ENCODE measurements at regions not wholly inside any gene's neighbourhood (a gene's known extent, or its start where the extent isn't known, plus 50 kb on each side); places are given as distances from the start of the nearest gene placed in this dataset.

DNA sequence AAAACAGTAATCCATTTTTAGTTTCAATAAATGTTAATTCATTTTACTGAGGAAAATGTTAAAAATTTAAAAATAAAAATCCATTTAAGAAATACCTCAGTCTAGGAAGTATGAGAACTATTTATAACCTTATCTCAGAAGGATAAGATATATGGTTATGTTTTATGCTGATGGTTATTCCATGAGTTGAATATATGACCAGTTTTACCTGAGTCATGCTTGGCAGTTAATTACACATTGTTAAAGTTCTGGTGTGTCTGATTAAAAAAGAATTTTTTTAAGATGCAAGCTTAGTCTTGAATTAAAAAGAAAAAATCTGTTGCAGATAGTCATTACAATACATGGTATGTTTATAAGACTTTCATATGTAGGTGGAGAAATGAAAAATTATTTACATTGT, 191.7 kb downstream of the ARL4A start:
- DNase-seq (ENCODE audit: insufficient read length, low spot score) (no peak), FAIRE-seq (no peak)

DNA sequence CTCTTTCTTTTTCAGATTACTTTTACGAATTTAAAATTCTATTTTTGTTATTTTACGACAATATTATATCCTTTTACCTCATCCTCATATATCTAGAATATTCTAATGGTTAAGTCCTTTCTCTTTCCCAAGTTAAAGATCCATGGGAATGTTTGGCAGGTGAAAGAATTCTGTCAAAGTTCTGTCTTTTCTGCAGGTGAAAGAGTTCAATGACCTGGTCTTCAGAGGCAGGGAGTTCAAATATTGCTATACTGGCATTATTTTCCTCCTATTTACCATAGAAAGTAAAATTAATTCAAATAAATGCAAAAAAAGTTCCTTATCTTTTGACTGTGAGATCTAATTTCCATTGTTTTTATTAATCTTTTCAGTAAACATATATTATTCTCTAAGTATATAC, 194.3 kb downstream of the ARL4A start:
- FAIRE-seq (no peak), DNase-seq (ENCODE audit: insufficient read length, low spot score) (no peak)

DNA sequence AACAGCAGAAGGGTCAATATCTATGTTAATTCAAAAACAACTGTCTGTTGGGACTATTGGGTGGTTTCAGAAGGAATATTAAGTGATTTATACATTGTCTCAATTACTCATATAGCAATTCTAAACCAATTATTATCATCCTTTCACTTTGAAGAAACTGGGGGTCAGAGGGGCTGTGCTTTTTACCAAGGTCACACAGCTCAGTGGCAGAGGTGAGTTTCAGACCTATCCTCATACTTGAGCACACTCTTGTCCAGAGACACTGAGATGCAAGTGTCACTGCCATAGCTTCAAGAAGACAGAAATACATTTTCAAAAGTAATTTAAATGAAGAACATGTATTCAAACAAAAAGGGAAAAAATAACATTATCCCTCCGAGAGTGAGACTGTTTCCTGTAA, 195.3 kb downstream of the ARL4A start:
- no peak for FAIRE-seq
- no peak for DNase-seq (ENCODE audit: insufficient read length, low spot score)

DNA sequence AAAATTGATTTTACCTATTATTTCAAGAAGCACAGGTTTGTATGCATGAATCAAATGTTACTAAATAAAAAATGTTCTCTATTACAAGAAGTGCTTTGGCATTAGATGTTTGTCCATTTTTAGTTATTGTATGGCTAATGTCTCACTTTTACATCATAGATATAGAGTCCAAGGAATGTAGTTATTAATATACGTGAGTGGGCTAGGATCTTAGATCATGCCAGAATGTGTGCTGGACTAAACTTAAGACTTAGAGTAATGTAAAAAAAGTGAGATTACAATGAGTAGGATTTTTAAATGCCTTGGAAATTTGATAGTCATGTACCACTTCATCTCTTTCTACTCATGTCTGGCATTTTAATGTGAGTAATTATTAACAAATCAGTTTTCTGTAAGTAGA, 196.6 kb downstream of the ARL4A start:
- DNase-seq (ENCODE audit: insufficient read length, low spot score): no peak
- no peak for FAIRE-seq

DNA sequence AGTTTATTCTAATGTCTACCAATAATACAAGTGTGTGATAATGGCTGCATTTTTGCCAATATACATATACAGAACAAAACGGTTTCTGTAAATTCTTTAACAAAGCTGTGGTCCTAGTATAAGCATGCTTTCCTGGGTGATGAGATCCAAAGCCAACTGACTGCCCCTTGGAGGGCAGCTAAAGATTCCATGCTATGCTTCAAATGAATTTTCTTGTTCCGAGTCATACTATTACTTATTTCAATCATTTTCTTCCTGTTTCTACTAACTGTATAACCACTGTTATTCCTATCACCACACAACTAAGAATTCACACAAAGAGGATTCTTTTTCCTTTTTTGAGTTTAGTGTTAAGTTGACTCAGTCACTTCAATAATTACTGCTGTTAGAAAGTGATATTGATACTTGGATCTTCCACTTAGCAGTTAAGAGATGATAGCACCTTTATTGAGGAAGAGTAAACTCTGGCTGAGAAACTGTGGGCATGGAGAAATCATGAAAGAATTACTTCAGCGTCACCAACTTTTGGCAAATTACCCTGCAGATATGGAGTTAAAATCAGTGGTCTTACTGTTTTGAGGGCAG, 197.5 kb downstream of the ARL4A start:
- no peak for FAIRE-seq
- DNase-seq (ENCODE audit: insufficient read length, low spot score): no peak

DNA sequence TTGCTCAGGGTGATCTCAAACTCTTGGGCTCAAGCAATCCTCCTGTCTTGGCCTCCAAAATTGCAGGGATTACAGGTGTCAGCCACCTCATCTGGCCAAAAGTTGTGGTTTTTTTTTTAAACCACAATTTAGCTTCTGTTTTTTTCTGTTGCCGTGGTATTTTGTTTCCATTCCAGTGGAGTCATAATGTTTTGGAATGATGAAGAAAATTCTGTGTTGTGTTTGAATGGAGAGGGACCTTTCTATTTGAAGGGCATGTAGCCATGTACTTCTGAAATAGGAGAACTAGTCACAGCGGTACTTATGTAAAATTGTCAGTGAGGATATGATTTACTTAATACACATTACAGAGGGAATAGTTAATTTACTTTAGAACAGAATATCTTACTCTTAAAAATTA, 201.3 kb downstream of the ARL4A start:
- no peak for FAIRE-seq

DNA sequence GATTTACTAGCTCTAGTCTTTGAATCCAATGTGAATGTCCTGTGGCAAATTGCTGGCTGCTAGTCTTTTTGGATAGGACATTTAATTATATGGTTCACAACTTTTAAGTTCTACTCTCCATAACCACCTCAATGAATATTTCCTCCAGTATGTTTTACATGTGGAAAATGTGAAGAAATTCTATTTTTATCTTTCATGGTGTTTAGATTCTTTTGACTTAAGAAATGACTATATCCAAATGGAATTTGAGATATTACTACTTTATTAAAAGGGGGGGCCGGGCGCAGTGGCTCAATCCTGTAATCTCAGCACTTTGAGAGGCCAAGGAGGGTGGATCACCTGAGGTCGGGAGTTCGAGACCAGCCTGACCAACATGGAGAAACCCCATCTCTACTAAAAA, 202.0 kb downstream of the ARL4A start:
- no peak for DNase-seq (ENCODE audit: insufficient read length, low spot score)
- FAIRE-seq: no peak

More for the DNA sequence above, 201.3 kb downstream of the ARL4A start:
- no peak for DNase-seq (ENCODE audit: insufficient read length, low spot score)

DNA sequence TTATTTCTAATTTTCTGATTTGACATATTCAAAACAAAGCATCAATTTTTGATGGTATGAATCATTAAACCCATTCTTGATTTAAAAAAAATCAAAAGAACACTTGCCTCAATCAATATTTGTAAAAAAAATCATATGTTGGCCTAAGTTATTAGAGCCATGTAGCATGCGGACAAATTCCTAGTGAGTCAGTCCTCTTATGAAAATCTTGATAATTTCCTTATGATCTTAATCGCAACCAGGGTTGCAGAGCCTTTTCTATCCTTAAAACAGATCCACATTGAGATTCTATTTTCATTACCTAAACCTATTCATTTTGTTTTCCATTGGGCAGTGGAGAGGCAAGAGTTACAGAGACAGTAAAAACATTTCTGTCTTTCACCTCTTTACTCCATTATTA, 203.2 kb downstream of the ARL4A start:
- DNase-seq (ENCODE audit: insufficient read length, low spot score): no peak
- no peak for FAIRE-seq

DNA sequence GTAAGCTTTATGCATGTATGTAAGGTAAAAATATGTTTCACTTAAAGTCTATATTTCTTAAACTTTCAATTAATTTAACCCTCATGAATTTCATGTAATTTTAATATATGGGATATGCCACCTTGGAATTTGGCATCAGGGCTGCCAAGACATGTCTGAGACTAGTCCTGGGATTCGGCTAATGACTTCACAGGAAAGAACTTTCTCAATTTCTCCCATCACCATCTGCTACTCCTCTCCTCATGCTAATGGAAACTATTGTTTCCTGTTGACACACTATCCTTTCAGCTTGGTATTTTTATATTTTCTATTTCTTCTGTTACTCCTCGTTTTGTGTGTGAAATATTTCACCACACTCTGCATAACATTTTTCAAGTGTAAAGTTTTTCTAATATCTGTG, 205.9 kb downstream of the ARL4A start:
- DNase-seq (ENCODE audit: insufficient read length, low spot score) (no peak), FAIRE-seq (no peak)

DNA sequence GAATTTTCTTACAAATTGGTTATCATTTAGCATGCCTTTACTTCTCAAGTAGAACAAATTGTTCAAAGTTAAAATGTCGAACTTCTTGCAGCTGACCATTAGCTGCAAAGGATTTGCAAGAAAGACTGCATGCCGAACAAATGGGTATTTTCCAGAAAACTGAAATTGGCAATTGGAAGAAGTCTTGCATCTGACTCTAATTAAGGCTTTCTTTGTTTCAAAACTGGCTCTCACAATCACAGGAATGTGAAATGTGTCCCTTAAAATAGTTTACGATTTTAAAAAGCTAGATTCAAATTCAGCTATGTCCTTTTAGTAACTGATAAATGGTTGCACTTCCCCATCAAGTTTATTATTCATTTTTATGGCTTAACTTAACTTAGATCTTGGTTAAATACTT, 207.9 kb downstream of the ARL4A start:
- FAIRE-seq (no peak), DNase-seq (ENCODE audit: insufficient read length, low spot score) (no peak)

DNA sequence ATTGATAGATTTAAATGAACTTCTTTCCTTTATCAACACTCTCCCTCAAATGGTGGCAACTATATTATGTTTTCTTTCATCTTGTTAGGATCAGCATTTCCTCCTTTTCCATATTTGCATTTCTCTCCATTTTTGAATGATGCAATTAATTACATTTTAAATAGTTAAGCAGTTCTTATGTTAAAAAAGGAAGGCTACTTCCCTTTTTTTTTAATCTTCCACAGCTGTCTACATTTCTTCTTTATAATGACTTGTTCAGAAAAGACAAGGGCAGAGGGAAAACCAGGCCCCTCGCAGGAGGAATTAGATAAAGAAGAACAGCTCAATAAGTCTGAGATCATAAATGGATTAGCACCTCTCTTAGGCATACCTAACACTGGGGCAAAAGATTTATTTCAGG, 208.9 kb downstream of the ARL4A start:
- DNase-seq (ENCODE audit: insufficient read length, low spot score) (no peak), FAIRE-seq (no peak)

DNA sequence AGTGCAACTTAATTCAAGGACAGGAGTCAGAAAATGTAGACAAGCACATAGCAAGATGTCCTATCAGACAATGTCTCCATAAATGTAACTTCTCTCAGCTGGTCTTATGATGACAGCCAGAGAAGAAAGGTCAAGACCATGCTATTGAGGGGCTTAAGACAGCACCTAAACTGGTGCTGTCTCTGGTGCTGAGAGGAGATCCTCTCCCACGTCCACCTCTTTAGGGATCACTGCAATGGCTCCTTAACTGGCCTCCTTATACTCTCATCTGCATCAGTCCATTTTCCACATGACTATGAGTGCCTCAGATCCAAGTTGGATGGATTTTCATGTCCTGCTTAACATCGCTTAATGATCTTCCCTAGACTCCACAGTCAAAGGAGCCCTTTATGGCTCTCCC, 210.6 kb downstream of the ARL4A start:
- DNase-seq (ENCODE audit: insufficient read length, low spot score) (no peak), FAIRE-seq (no peak)

DNA sequence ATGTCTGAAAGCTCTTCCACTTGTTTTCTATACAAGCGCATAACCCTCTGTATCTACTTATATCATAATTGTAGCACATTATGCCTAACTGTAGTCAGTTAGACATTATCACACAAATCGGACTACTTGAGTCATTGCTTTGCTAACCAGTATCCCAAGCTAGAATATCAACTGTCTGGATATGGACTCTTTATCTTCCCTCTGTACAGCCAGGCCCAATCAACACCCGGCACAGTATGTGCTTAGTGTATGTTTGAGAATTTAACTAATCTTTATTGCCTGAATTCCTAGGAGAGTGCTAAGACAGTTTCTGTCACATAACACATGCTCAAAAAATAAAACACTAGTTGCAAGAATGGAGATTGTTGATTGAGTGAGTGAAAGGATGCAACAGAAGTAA, 211.2 kb downstream of the ARL4A start:
- FAIRE-seq (no peak), DNase-seq (ENCODE audit: insufficient read length, low spot score) (no peak)

DNA sequence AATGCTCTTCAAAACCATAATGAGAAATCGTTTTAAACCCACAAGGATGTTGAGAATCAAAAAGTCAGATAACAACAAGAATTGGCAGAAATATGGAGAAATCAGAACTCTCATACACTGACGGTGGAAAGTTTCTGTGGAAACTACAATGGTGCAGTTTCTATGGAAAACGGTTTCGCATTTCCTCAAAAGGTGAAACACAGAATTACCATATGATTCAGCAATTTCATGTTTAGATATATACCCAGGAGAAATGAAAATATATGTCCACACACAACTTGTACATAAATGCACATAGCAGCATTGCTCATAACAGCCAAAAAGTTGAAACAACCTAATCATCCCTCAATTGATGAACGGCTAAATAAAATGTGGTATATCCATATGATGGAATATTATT, 218.2 kb downstream of the ARL4A start:
- no peak for DNase-seq (ENCODE audit: insufficient read length, low spot score)
- no peak for FAIRE-seq

DNA sequence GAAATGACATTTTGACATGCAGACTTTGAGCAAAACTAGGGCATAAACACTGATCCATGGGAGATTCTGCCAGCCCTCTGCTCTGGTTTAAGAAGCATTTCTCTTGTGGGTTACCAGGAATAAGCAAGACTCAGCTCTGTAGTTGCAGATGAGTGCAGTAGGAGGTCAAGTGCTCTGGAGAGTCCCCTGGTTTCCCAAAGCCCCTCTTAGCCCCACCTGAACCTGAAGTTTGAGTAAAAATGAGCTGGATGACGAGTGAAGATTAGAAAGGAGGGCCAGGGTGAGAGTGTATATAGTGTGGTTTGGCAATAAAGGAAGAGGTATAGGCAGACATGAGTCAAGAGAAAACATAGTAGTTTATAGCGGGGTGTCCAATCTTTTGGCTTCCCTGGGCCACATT, 220.3 kb downstream of the ARL4A start:
- DNase-seq (ENCODE audit: insufficient read length, low spot score) (no peak), FAIRE-seq (no peak)

DNA sequence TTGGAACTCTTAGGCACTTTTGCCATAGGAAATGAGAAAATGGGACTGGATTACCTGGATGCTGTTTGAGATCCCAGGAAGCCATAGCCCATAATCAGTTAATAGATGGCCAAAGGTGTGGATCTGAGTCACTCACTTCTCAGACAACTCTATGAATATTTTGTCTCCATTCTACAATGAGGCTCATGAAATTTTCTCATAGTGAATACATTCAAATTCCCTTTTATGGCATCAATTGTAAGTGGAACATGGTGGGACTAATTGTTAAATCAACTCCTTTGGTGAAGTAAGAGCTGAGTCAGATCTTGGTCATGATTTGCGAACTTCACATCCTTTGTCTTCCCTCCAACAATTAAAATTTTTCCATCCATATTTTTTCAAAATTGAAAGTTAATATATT, 222.1 kb downstream of the ARL4A start:
- DNase-seq (ENCODE audit: insufficient read length, low spot score) (no peak), FAIRE-seq (no peak)

DNA sequence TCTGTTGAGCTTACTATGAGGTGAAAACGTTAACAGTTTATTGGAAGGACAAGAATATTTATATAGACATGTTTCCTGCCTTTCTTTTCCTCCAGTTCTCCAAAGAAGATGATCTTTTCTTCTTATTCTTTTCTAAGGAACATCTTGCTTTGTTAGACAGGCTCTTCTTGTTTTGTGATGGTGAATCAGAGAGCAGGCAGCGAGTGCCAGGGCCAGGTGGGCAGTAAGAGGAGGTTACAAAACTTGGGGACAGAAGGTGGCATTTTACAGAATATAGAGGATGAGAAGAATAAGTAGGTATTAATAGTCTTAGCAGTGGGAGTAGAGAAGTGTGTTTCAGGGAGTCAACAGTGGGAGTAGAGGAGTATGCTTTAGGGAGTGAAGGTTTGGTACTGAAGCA, 223.6 kb downstream of the ARL4A start:
- DNase-seq (ENCODE audit: insufficient read length, low spot score) (no peak), FAIRE-seq (no peak)

DNA sequence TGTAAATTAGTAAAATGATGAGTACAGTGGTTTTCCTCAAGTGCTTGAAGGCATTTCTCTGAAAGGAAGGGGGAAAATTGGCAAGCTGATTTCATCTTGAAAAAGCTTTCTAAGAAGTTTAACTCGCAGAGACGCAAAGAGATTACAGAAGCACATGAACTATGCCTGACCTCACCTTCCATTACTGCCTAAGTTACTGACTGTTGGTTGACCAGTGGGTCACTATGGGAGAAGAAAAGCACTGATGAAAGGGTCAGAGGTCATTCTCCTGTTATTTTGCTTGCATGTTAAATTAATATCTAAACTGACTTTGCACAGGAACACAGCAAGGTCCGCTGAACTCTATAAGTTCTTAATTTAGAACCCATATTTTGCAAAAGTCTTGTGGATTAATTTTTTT, 225.6 kb downstream of the ARL4A start:
- DNase-seq (ENCODE audit: insufficient read length, low spot score) (no peak), FAIRE-seq (no peak)

DNA sequence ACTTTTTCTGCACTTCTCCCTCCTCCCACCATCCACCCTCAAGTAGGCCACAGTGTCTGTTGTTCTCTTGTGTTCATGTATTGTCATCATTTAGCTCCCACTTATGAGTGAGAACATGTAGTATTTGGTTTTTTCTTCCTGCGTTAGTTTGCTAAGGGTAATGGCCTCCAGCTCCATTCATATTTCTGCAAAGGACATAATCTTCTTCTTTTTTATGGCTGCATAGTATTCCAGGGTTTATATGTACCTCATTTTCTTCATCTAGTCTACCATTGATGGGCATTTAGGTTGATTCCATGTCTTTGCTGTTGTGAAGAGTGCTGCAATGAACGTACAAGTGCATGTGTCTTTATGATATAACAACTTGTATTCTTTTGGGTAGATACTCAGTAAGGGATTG, 230.4 kb downstream of the ARL4A start:
- FAIRE-seq (no peak), DNase-seq (ENCODE audit: insufficient read length, low spot score) (no peak)

DNA sequence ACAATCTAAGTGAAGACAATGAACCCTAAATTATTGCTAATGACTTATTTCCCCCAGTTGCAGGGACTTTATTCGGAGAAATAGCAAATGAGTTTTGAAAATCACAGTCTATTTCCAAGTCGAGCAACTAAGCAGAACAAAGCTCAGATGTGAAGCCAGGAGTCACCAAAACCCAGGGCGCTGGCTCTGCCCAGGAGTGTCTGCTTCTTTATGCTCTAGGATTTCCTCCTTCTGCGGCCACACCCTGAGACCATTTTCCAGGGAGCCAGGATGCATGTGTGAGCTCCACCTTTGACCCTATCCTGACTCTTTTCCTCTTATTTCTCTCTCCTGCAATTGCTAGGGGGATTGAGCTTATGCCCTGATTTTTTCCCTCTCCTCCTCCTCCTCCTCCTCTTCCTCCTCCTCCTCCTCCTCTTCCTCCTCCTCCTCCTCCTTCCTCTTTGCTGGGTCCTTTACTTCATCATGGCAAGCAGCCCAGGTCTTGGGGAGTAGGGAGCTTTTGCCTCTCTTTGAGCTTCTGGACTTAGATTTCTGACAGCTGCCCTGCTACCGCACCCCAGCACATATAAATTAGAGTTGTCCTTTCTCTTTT, 234.4 kb downstream of the ARL4A start:
- DNase-seq (ENCODE audit: insufficient read length, low spot score): no peak
- no peak for FAIRE-seq

DNA sequence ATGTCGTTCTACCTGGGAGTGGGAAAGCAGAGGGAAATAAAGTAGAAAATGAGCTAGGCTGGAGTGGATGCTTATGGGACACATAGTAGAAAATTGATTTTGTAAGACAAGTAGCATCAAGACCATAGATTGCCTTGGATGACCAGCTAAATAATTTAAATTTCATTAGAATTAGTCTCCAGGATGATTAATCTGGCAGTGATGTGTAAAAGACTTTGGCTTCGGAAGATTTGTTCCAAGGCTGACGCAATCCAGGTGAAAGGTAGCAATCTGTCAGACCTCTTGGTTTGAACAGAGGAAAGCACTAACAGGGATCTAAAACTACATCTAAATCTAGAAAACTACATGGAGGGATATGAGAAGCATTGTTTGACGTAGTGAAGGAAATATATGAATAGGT, 236.5 kb downstream of the ARL4A start:
- FAIRE-seq (no peak), DNase-seq (ENCODE audit: insufficient read length, low spot score) (no peak)

DNA sequence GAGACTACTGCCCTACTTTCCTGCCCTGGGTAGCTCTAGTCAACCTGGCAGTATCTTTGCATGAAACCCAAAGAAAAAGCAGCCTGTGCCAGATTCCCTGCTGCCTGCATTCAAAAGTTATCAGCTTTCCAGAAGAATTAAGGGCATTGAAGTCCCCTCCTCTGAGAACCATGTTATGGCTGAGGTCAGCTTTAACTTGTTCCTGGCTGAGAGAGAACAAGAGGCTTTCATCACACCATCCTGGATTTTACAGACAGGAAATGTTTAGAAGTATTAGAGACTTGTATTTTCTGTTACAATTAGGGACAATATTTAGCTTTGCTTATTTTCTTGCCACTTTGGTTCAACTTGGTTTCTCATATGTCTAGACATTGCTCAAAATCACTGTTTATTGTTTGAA, 238.8 kb downstream of the ARL4A start:
- no peak for FAIRE-seq
- DNase-seq (ENCODE audit: insufficient read length, low spot score): no peak
